Adrenal gland (tissue), 5 donors: ENCODE measurements at regions not wholly inside any gene's neighbourhood (a gene's known extent, or its start where the extent isn't known, plus 50 kb on each side); places are given as distances from the start of the nearest gene placed in this dataset.

Experiments used
- POLR2A ChIP-seq, 2 donors: fragments of 450-650 bp; IDR thresholded peaks; one replicate each; pipeline ENCODE4 v1.6.1; 2017; ENCODE audit warnings: antibody characterized with exemption in 2 of 2, mild to moderate bottlenecking in 2 of 2, moderate library complexity in 1 of 2
- TF ChIP-seq, protein P1 (sequence below), 6 experiments: fragments of 450-650 bp in 4 of 6; fragments of 200-600 bp in 2 of 6; sonication (generic) in 1 of 6; IDR thresholded peaks; 1 replicate in 5 of 6; 2 replicates in 1 of 6; pipeline versions ENCODE4 v1.5.1 to v1.8.0; 2016 to 2021; ENCODE audit warnings: antibody characterized with exemption in 6 of 6, mild to moderate bottlenecking in 2 of 6, moderate library complexity in 1 of 6
- donor health status: DM: no; HTN: no; CAD: no.

DNA sequence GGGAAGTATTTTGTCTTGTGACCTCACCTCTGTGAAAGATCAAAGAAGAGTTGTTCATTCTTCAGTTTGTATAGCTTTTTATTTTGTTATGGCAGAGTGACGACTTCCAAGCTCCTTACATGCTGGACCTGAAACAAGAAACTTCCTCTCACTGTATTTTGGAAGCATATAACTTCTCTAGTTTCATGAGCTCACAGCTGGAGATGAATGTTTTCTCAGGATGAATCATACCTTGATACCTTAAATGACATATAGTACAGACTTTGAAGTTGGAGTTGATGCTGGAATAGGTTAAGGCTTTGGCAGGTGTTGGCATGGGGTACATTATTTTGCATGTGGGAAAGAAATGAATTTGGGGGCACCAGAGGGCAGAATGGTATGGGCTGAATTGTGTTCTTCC is 112.5 kb downstream of the SLC25A46 start:
- TF ChIP-seq, protein P1, sequence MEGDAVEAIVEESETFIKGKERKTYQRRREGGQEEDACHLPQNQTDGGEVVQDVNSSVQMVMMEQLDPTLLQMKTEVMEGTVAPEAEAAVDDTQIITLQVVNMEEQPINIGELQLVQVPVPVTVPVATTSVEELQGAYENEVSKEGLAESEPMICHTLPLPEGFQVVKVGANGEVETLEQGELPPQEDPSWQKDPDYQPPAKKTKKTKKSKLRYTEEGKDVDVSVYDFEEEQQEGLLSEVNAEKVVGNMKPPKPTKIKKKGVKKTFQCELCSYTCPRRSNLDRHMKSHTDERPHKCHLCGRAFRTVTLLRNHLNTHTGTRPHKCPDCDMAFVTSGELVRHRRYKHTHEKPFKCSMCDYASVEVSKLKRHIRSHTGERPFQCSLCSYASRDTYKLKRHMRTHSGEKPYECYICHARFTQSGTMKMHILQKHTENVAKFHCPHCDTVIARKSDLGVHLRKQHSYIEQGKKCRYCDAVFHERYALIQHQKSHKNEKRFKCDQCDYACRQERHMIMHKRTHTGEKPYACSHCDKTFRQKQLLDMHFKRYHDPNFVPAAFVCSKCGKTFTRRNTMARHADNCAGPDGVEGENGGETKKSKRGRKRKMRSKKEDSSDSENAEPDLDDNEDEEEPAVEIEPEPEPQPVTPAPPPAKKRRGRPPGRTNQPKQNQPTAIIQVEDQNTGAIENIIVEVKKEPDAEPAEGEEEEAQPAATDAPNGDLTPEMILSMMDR (IDR thresholded peaks at IDR 0.05): no peak
- TF ChIP-seq POLR2A (IDR thresholded peaks at IDR 0.05): no peak
